Choroid plexus epithelial cell (primary cell): ENCODE measurements at regions not wholly inside any gene's neighbourhood (a gene's known extent, or its start where the extent isn't known, plus 50 kb on each side); places are given as distances from the start of the nearest gene placed in this dataset.

Experiments used
- DNase-seq: peaks from one replicate; pipeline ENCODE4 v3.0.0-alpha.2; 2010; ENCODE audit warnings: low read depth
- H3K4me3 ChIP-seq: 2 replicates; pipeline ENCODE4 v1.5.1; 2011; ENCODE audit warnings: low read depth, mild to moderate bottlenecking, control low read depth, low read length, moderate library complexity
- CTCF ChIP-seq: conservative IDR thresholded peaks from 2 replicates; pipeline ENCODE4 v1.5.1; 2011; ENCODE audit warnings: low read depth, mild to moderate bottlenecking, control low read depth, inconsistent platforms, low read length, moderate library complexity

GRCh38 chr21:25343774-25344545 lies 263.3 kb downstream of the MRPL39 start:
- no peak for TF ChIP-seq CTCF
- no peak overlapping the region for H3K4me3 ChIP-seq
- no peak for DNase-seq

GRCh38 chr21:25342816-25343215 lies 264.5 kb downstream of the MRPL39 start:
- no peak for DNase-seq
- H3K4me3 ChIP-seq, result no peak overlapping the region
- TF ChIP-seq CTCF, result no peak

- no peak for TF ChIP-seq CTCF
- no peak overlapping the region for H3K4me3 ChIP-seq
- DNase-seq, result no peak
These were observed 265.3 kb downstream of the MRPL39 start for GRCh38 chr21:25341981-25342380.

GRCh38 chr21:25338415-25338814 lies 268.9 kb downstream of the MRPL39 start:
- no peak for DNase-seq
- TF ChIP-seq CTCF, result no peak
- H3K4me3 ChIP-seq, result no peak overlapping the region

GRCh38 chr21:25334046-25334730 lies 273.1 kb downstream of the MRPL39 start:
- no peak overlapping the region for H3K4me3 ChIP-seq
- no peak for DNase-seq
- no peak for TF ChIP-seq CTCF

- no peak for DNase-seq
- H3K4me3 ChIP-seq, result no peak overlapping the region
- TF ChIP-seq CTCF, result no peak
These were observed 276.0 kb downstream of the MRPL39 start for GRCh38 chr21:25331286-25331685.
